H9 (cell line): ENCODE measurements at regions not wholly inside any gene's neighbourhood (a gene's known extent, or its start where the extent isn't known, plus 50 kb on each side); places are given as distances from the start of the nearest gene placed in this dataset.

Experiments used
- DNase-seq: peaks from one replicate; pipeline ENCODE4 v3.0.0-alpha.2; 2017
- H2AFZ ChIP-seq: one replicate; pipeline ENCODE4 v1.6.1; 2013; ENCODE audit warnings: mild to moderate bottlenecking, low read length, control low read depth, moderate library complexity
- H2AK5ac ChIP-seq: 2 replicates; pipeline ENCODE4 v1.6.1; 2013; ENCODE audit warnings: low read length, control low read depth, mixed read lengths; ENCODE audit not compliant: insufficient read length
- H2BK120ac ChIP-seq: one replicate; pipeline ENCODE4 v1.6.1; 2013; ENCODE audit warnings: low read depth, mild to moderate bottlenecking, low read length, control low read depth, inconsistent platforms; ENCODE audit not compliant: poor library complexity, severe bottlenecking
- H2BK12ac ChIP-seq: 2 replicates; pipeline ENCODE4 v1.6.1; 2013; ENCODE audit warnings: low read length, control low read depth, mixed read lengths, low read depth; ENCODE audit not compliant: insufficient read length
- H2BK15ac ChIP-seq: 2 replicates; pipeline ENCODE4 v1.6.1; 2013; ENCODE audit warnings: low read depth, low read length, control low read depth
- H2BK20ac ChIP-seq: one replicate; pipeline ENCODE4 v1.6.1; 2013; ENCODE audit warnings: low read depth, mild to moderate bottlenecking, low read length, control low read depth, inconsistent platforms; ENCODE audit not compliant: poor library complexity, severe bottlenecking
- H2BK5ac ChIP-seq: 2 replicates; pipeline ENCODE4 v1.6.1; 2013; ENCODE audit warnings: low read length, control low read depth, mixed read lengths; ENCODE audit not compliant: insufficient read length
- H3K14ac ChIP-seq: 2 replicates; pipeline ENCODE4 v1.6.1; 2013; ENCODE audit warnings: low read length, control low read depth; ENCODE audit not compliant: insufficient read depth
- H3K18ac ChIP-seq: 2 replicates; pipeline ENCODE4 v1.6.1; 2013; ENCODE audit warnings: low read depth, mild to moderate bottlenecking, mixed read lengths, low read length, control low read depth; ENCODE audit not compliant: insufficient read length
- H3K23ac ChIP-seq: 2 replicates; pipeline ENCODE4 v1.6.1; 2013; ENCODE audit warnings: low read length, control low read depth, mixed read lengths, low read depth; ENCODE audit not compliant: insufficient read length
- H3K23me2 ChIP-seq: 2 replicates; pipeline ENCODE4 v1.6.1; 2013; ENCODE audit warnings: low read depth, mild to moderate bottlenecking, mixed read lengths, low read length, control low read depth; ENCODE audit not compliant: insufficient read length, poor library complexity, severe bottlenecking
- H3K27ac ChIP-seq: 2 replicates; pipeline ENCODE4 v1.5.1; 2013; ENCODE audit warnings: low read length, control low read depth, mixed read lengths, low read depth; ENCODE audit not compliant: insufficient read length
- H3K27me3 ChIP-seq: 2 replicates; pipeline ENCODE4 v1.6.1; 2013; ENCODE audit warnings: low read length, control low read depth, inconsistent platforms; ENCODE audit not compliant: insufficient read depth
- H3K4ac ChIP-seq: 2 replicates; pipeline ENCODE4 v1.6.1; 2013; ENCODE audit warnings: low read depth, mild to moderate bottlenecking, control low read depth, inconsistent platforms, low read length, moderate library complexity
- H3K4me1 ChIP-seq: 2 replicates; pipeline ENCODE4 v1.6.1; 2013; ENCODE audit warnings: low read length, control low read depth, inconsistent platforms; ENCODE audit not compliant: insufficient read depth
- H3K4me2 ChIP-seq: 2 replicates; pipeline ENCODE4 v1.6.1; 2013; ENCODE audit warnings: low read length, control low read depth, mixed read lengths; ENCODE audit not compliant: insufficient read length, insufficient read depth
- H3K56ac ChIP-seq: 2 replicates; pipeline ENCODE4 v1.6.1; 2013; ENCODE audit warnings: low read depth, mild to moderate bottlenecking, mixed read lengths, low read length, control low read depth; ENCODE audit not compliant: insufficient read length
- H3K79me1 ChIP-seq: 2 replicates; pipeline ENCODE4 v1.6.1; 2013; ENCODE audit warnings: low read depth, mild to moderate bottlenecking, moderate library complexity, low read length, control low read depth, inconsistent platforms; ENCODE audit not compliant: insufficient read depth, poor library complexity, severe bottlenecking
- H3K79me2 ChIP-seq: 2 replicates; pipeline ENCODE4 v1.6.1; 2013; ENCODE audit warnings: low read length, control low read depth, inconsistent platforms; ENCODE audit not compliant: insufficient read depth
- H3K9ac ChIP-seq: 2 replicates; pipeline ENCODE4 v1.6.1; 2013; ENCODE audit warnings: low read length, control low read depth, mixed read lengths; ENCODE audit not compliant: insufficient read length; ENCODE audit errors: extremely low read depth
- H3K9me3 ChIP-seq: one replicate; pipeline ENCODE4 v1.6.1; 2013; ENCODE audit warnings: low read depth, low read length, inconsistent platforms; ENCODE audit not compliant: control insufficient read depth
- H3T11ph ChIP-seq: one replicate; pipeline ENCODE4 v1.6.1; 2013; ENCODE audit warnings: mild to moderate bottlenecking, low read length, control low read depth, inconsistent platforms
- H4K20me1 ChIP-seq: one replicate; pipeline ENCODE4 v1.6.1; 2013; ENCODE audit not compliant: control insufficient read depth, insufficient read length, insufficient read depth
- H4K5ac ChIP-seq: 2 replicates; pipeline ENCODE4 v1.6.1; 2013; ENCODE audit warnings: low read depth, mild to moderate bottlenecking, mixed read lengths, low read length, control low read depth; ENCODE audit not compliant: insufficient read length
- H4K8ac ChIP-seq: replicated peaks from 2 replicates; pipeline ENCODE4 v1.6.1; 2013; ENCODE audit warnings: low read length, control low read depth, mixed read lengths, low read depth; ENCODE audit not compliant: insufficient read length
- H4K91ac ChIP-seq: 2 replicates; pipeline ENCODE4 v1.6.1; 2013; ENCODE audit warnings: low read depth, mild to moderate bottlenecking, moderate library complexity, mixed read lengths, low read length, control low read depth; ENCODE audit not compliant: insufficient read length
- H3K27ac Mint-ChIP-seq, 3 experiments: 2 replicates in 2 of 3; 3 replicates in 1 of 3; pipeline ENCODE4 v1.8.0; 2020 to 2021; ENCODE audit warnings: mixed read lengths in 3 of 3, mild to moderate bottlenecking in 1 of 3, moderate library complexity in 1 of 3
- H3K27me3 Mint-ChIP-seq: 2 replicates; pipeline ENCODE4 v1.8.0; 2021; ENCODE audit warnings: low read depth, mild to moderate bottlenecking, moderate library complexity, mixed read lengths
- H3K36me3 Mint-ChIP-seq, 3 experiments: 2 replicates in 2 of 3; 3 replicates in 1 of 3; pipeline ENCODE4 v1.8.0; 2020 to 2021; ENCODE audit warnings: low read depth in 3 of 3, mixed read lengths in 3 of 3; ENCODE audit not compliant: insufficient read depth in 1 of 3
- H3K4me1 Mint-ChIP-seq, 2 experiments: 2 replicates each; pipeline ENCODE4 v1.8.0; 2020; ENCODE audit warnings: mixed read lengths in 2 of 2
- H3K4me3 Mint-ChIP-seq, 2 experiments: 2 replicates in 1 of 2; 3 replicates in 1 of 2; pipeline ENCODE4 v1.8.0; 2020 to 2021; ENCODE audit warnings: mild to moderate bottlenecking in 2 of 2, mixed read lengths in 2 of 2, moderate library complexity in 1 of 2
- H3K9me3 Mint-ChIP-seq, 2 experiments: 2 replicates in 1 of 2; 3 replicates in 1 of 2; pipeline ENCODE4 v1.8.0; 2020; ENCODE audit warnings: mild to moderate bottlenecking in 2 of 2, mixed read lengths in 2 of 2, moderate library complexity in 1 of 2
- CTCF ChIP-seq: fragments of 200-600 bp; sonication (generic); conservative IDR thresholded peaks from 3 replicates; pipeline ENCODE4 v1.8.0; 2021; ENCODE audit warnings: antibody characterized with exemption, mild to moderate bottlenecking

GRCh38 chr13:72462166-72462565, 265.3 kb downstream of the MZT1 start:
- Histone ChIP-seq H2BK5ac (no peak overlapping the region), H3K9me3 (no peaks in the 10 kb centered on the region), H3K23ac (no peak overlapping the region), H3K18ac (no peak overlapping the region), H4K8ac (no peak overlapping the region), H4K91ac (no peak overlapping the region), H3K79me2 (no peaks in the 10 kb centered on the region), H2BK12ac (no peak overlapping the region), H4K5ac (no peak overlapping the region), H3K56ac (no peak overlapping the region), H3K27ac (no peak overlapping the region), H3K4ac (no peak overlapping the region), H3K9ac (no peak overlapping the region), H2BK15ac (no peak overlapping the region), H3K27me3 (no peaks in the 10 kb centered on the region), H3K4me1 (no peaks in the 10 kb centered on the region), H2BK120ac (no peak overlapping the region), H3K79me1 (no peaks in the 10 kb centered on the region), H3K14ac (no peak overlapping the region), H3K23me2 (no peaks in the 10 kb centered on the region), H2BK20ac (no peak overlapping the region), H3K4me2 (no peak overlapping the region), H2AFZ (no peak overlapping the region), H2AK5ac (no peak overlapping the region), H3T11ph (no peak overlapping the region), H4K20me1 (no peaks in the 10 kb centered on the region)
- H3K27ac Mint-ChIP-seq: no peak overlapping the region
- TF ChIP-seq CTCF: no peak
- H3K4me1 Mint-ChIP-seq: peaks cover 12 to 13% of the 10 kb centered on the region in 2 experiments
- H3K4me3 Mint-ChIP-seq: no peak overlapping the region
- H3K27me3 Mint-ChIP-seq: no peaks in the 10 kb centered on the region; the same call in 1 of the 2 replicates
- H3K9me3 Mint-ChIP-seq: no peaks in the 10 kb centered on the region
- DNase-seq: no peak
- H3K36me3 Mint-ChIP-seq: no peaks in the 10 kb centered on the region
